ENCODE measurements at regions not wholly inside any gene's neighbourhood (a gene's known extent, or its start where the extent isn't known, plus 50 kb on each side); places are given as distances from the start of the nearest gene placed in this dataset.

DNA sequence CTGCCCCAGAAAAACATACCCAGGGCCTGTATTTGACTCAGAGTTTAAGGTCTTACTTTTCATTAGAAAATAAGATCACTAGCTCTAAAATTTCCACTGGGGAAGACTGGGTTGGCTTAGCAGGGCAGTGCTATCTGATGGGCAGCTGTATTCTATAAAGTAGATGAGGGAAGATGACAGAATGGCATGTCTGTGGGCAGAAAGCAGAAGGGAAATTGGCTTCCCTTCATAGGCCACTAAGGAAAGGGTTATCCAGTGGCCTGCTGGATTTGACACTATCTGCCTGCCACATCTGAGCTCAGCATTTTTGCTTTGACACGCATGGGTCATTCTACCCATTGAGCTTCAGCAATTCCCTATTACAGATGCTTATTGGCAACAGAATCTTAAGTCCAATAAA lies 461.3 kb upstream of the RASGRP1 start:
- TF ChIP-seq NANOG (IDR thresholded peaks at IDR 0.05; ENCODE audit: insufficient read depth, low read depth, low read length, poor library complexity, severe bottlenecking), result no peak
- no peak for TF ChIP-seq HDAC2 (IDR thresholded peaks at IDR 0.05; ENCODE audit: borderline replicate concordance in 1 of 2, low read depth in 2 of 2, low read length in 2 of 2)
- TF ChIP-seq CREB1 (IDR thresholded peaks at IDR 0.05), result no peak
- no peak for TF ChIP-seq POLR2A (IDR thresholded peaks at IDR 0.05; ENCODE audit: control extremely low read depth in 1 of 2, low read depth in 2 of 2, low read length in 2 of 2)
